ENCODE measurements at regions not wholly inside any gene's neighbourhood (a gene's known extent, or its start where the extent isn't known, plus 50 kb on each side); places are given as distances from the start of the nearest gene placed in this dataset.

DNA sequence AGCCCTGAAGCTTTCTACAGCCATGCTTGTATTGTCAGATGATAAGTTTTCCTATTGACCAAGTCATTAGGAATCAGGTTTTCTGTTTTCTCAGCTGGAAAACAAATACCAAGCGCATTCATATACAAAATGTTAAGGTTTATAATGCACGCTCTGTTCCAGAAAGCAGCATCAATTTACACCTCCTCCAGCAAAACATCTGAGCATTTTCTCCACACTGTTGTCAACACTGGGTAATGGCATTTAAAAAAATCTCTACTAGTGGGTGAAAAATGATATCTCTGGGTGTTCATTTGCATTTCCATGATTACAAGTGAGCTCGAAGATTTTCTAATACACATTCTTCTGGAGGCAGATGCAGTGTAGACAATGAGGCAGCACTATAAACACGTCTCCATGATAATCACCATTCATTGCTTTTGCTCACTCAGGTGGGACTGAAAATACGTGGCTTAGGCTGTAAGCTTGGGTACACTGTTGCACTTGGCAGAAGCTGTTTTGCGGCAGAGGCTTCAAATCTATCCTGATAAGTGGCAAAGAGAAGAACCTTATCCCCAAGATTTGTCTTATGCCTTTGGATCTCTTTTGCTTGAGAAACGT, 114.8 kb upstream of the PLPP4 start:
- DNase-seq = no peak
- Histone ChIP-seq H3K4me1 (no peaks in the 10 kb centered on the region), H3K4me3 (no peak overlapping the region), H3K27ac (no peak overlapping the region), H3K9me3 (no peaks in the 10 kb centered on the region), H3K36me3 (no peaks in the 10 kb centered on the region), H3K27me3 (peaks cover 0 to 8% (median 0%) of the 10 kb centered on the region in 7 donors)
- 50% methylated on average over 7 of the region's 7 CpGs for WGBS, 2 donors
- intact Hi-C loops (cut with DNase I) = no loop called here
- ATAC-seq = no peak
- TF ChIP-seq, protein P1, sequence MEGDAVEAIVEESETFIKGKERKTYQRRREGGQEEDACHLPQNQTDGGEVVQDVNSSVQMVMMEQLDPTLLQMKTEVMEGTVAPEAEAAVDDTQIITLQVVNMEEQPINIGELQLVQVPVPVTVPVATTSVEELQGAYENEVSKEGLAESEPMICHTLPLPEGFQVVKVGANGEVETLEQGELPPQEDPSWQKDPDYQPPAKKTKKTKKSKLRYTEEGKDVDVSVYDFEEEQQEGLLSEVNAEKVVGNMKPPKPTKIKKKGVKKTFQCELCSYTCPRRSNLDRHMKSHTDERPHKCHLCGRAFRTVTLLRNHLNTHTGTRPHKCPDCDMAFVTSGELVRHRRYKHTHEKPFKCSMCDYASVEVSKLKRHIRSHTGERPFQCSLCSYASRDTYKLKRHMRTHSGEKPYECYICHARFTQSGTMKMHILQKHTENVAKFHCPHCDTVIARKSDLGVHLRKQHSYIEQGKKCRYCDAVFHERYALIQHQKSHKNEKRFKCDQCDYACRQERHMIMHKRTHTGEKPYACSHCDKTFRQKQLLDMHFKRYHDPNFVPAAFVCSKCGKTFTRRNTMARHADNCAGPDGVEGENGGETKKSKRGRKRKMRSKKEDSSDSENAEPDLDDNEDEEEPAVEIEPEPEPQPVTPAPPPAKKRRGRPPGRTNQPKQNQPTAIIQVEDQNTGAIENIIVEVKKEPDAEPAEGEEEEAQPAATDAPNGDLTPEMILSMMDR (IDR thresholded peaks at IDR 0.05) = no peak

DNA sequence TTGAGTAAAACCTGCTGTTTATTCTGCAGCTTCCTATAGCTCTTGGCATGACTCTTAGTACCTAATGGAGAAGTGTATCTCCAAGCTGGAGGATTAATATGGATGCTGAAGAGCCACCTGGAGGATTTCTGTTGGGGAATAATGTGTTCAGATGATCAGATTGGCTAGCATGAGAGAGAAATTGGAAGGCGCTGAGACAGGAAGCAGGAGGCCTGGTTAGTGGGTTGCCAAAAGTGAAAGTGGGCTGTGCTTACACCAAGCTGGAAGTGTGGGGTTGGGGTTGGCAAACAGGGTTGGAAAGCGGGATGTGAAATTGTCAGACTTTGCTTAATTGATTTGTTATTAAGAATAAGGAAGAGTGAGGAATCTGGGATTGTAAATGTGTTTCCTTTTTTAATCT, 111.8 kb upstream of the PLPP4 start:
- Histone ChIP-seq H3K9me3 (peaks cover 0 to 4% (median 0%) of the 10 kb centered on the region in 11 donors), H3K36me3 (no peaks in the 10 kb centered on the region), H3K27me3 (peaks cover 0 to 19% (median 0%) of the 10 kb centered on the region in 7 donors), H3K4me3 (no peak overlapping the region), H3K27ac (no peak overlapping the region), H3K4me1 (no peaks in the 10 kb centered on the region)
- intact Hi-C loops (cut with DNase I) = no loop called here
- DNase-seq = no peak
- ATAC-seq = no peak
- WGBS, 2 donors = 81% methylated on average over 2 of the region's 2 CpGs
- TF ChIP-seq, protein P1 (IDR thresholded peaks at IDR 0.05) = no peak

DNA sequence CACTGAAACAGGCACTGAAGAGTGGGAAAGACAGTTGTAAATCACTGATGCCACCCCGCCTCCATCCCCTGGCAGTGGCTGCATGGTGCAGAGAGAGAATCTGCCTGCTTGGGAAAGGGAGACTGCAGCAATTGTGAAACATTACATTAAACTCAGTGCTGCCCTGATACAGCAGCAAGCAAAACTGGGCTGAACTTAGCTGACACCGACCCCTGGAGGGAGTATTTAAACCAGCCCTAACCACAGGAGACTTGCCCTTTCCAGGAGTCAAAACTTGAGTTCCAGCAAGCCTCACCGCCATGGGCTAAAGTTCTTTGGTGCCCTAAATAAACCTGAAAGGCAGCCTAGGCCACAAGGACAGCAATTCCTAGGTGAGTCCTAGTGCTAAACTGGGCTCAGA, 109.4 kb upstream of the PLPP4 start:
- intact Hi-C loops (cut with DNase I) = no loop called here
- H3K36me3 ChIP-seq = no peaks in the 10 kb centered on the region
- H3K4me1 ChIP-seq = no peaks in the 10 kb centered on the region
- peaks cover 0 to 19% (median 0%) of the 10 kb centered on the region in 7 donors for H3K27me3 ChIP-seq
- TF ChIP-seq, protein P1 (IDR thresholded peaks at IDR 0.05) = no peak
- H3K4me3 ChIP-seq = no peak overlapping the region
- H3K9me3 ChIP-seq = peaks cover 0 to 16% (median 0%) of the 10 kb centered on the region in 11 donors
- DNase-seq (no peak), ATAC-seq (no peak)
- H3K27ac ChIP-seq = no peak overlapping the region
- WGBS, 2 donors = 45 to 62% methylated on average over 3 of the region's 3 CpGs

DNA sequence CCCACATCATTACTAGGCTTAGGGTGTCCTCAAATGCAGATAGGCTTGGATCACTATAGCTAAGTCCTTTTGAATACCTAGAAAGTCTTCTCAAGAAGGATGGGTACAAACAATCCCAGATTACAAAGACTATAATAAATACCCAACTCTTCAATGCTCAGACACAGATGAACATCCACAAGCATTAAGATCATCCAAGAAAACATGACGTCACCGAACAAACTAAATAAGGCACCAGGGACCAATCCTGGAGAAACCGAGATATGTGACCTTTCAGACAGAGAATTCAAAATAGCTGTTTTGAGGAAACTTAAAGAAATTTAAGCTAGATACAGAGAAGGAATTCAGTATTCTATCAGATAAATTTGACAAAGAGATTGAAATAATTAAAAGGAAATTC, 108.0 kb upstream of the PLPP4 start:
- 94 to 96% methylated on average over 3 of the region's 3 CpGs for WGBS, 2 donors
- Histone ChIP-seq H3K9me3 (peaks cover 0 to 21% (median 0%) of the 10 kb centered on the region in 11 donors), H3K27me3 (peaks cover 0 to 16% (median 0%) of the 10 kb centered on the region in 7 donors), H3K27ac (no peak overlapping the region), H3K4me1 (no peaks in the 10 kb centered on the region), H3K4me3 (no peak overlapping the region), H3K36me3 (no peaks in the 10 kb centered on the region)
- ATAC-seq (no peak), DNase-seq (no peak)
- TF ChIP-seq, protein P1 (IDR thresholded peaks at IDR 0.05) = no peak
- intact Hi-C loops (cut with DNase I) = no loop called here
